ENCODE measurements at regions not wholly inside any gene's neighbourhood (a gene's known extent, or its start where the extent isn't known, plus 50 kb on each side); places are given as distances from the start of the nearest gene placed in this dataset.

DNA sequence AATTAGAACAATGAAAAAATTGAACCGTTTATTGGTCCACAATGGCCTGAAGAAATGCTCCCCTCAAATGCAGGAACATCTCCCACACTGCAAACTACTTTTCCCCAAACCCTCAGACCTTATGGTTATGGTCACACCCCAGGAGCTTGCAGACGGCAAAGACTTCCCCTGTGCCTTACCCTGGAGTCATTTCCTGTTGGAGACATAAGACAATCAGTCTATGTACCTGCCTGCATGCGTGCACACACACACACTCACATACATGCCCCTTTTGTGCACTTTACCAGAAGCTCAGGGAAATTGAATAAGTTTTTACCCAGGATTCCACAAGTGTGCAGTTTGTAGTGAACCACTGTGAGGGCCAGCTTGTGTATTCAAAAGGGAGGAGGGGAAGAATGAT, 281.9 kb upstream of the CELF4 start:
- no peaks in the 10 kb centered on the region for H3K79me2 ChIP-seq (ENCODE audit: insufficient read depth, low read length)
- H3K9ac ChIP-seq (ENCODE audit: low read length), result no peak overlapping the region
- H4K20me1 ChIP-seq (ENCODE audit: insufficient read depth, low read length), result no peaks in the 10 kb centered on the region
- no peaks in the 10 kb centered on the region for H3K27me3 ChIP-seq (ENCODE audit: insufficient read depth, low read length)
- no peak overlapping the region for H3K4me2 ChIP-seq (ENCODE audit: low read length)
- H3K4me3 ChIP-seq (ENCODE audit: low read depth, low read length, poor library complexity, severe bottlenecking), result no peak overlapping the region
- TF ChIP-seq EZH2 (IDR thresholded peaks at IDR 0.05; ENCODE audit: borderline replicate concordance, low read length), result no peak
- TF ChIP-seq, protein P1, sequence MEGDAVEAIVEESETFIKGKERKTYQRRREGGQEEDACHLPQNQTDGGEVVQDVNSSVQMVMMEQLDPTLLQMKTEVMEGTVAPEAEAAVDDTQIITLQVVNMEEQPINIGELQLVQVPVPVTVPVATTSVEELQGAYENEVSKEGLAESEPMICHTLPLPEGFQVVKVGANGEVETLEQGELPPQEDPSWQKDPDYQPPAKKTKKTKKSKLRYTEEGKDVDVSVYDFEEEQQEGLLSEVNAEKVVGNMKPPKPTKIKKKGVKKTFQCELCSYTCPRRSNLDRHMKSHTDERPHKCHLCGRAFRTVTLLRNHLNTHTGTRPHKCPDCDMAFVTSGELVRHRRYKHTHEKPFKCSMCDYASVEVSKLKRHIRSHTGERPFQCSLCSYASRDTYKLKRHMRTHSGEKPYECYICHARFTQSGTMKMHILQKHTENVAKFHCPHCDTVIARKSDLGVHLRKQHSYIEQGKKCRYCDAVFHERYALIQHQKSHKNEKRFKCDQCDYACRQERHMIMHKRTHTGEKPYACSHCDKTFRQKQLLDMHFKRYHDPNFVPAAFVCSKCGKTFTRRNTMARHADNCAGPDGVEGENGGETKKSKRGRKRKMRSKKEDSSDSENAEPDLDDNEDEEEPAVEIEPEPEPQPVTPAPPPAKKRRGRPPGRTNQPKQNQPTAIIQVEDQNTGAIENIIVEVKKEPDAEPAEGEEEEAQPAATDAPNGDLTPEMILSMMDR (IDR thresholded peaks at IDR 0.05; ENCODE audit: low read length), result no peak
- H3K9me2 ChIP-seq (ENCODE audit: low read depth, low read length), result no peaks in the 10 kb centered on the region
- no peaks in the 10 kb centered on the region for H3K9me3 ChIP-seq (ENCODE audit: low read length)
- no peak overlapping the region for H3K27ac ChIP-seq (ENCODE audit: low read depth, low read length, poor library complexity, severe bottlenecking)
- H3F3A ChIP-seq (ENCODE audit: insufficient read depth, low read length), result no peaks in the 10 kb centered on the region
- H2AFZ ChIP-seq (ENCODE audit: low read length), result no peak overlapping the region
- H3K4me1 ChIP-seq (ENCODE audit: insufficient read depth, low read length, severe bottlenecking), result no peaks in the 10 kb centered on the region
- H3K36me3 ChIP-seq (ENCODE audit: insufficient read depth, low read length), result no peaks in the 10 kb centered on the region

GRCh38 chr18:37846996-37847395, 281.4 kb upstream of the CELF4 start:
- no peaks in the 10 kb centered on the region for H3K79me2 ChIP-seq (ENCODE audit: insufficient read depth, low read length)
- no peaks in the 10 kb centered on the region for H3K36me3 ChIP-seq (ENCODE audit: insufficient read depth, low read length)
- no peak for TF ChIP-seq EZH2 (IDR thresholded peaks at IDR 0.05; ENCODE audit: borderline replicate concordance, low read length)
- TF ChIP-seq, protein P1 (IDR thresholded peaks at IDR 0.05; ENCODE audit: low read length), result no peak

DNA sequence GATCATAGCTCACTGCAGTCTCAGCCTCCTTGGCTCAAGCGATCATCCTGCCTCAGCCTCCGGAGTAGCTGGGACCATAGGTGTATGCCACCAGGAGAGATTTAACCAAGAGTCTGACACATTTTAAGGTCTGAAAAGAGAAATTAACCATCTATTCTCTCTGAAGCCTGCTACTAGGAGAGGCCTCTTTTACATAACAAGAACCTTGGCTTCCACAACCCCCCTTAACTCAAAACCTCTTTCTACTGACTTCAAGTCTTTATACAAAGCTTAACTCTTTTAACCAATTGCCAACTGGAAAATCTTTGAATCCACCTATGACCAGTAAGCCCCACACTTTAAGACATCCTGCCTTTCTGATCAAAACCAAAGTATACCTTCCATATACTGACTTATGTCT, 279.9 kb upstream of the CELF4 start:
- no peak overlapping the region for H3K9ac ChIP-seq (ENCODE audit: low read length)
- no peaks in the 10 kb centered on the region for H3K4me1 ChIP-seq (ENCODE audit: insufficient read depth, low read length, severe bottlenecking)
- no peak overlapping the region for H3K4me2 ChIP-seq (ENCODE audit: low read length)
- no peaks in the 10 kb centered on the region for H3K36me3 ChIP-seq (ENCODE audit: insufficient read depth, low read length)
- H2AFZ ChIP-seq (ENCODE audit: low read length), result no peak overlapping the region
- TF ChIP-seq, protein P1 (IDR thresholded peaks at IDR 0.05; ENCODE audit: low read length), result no peak
- no peak for TF ChIP-seq EZH2 (IDR thresholded peaks at IDR 0.05; ENCODE audit: borderline replicate concordance, low read length)
- no peaks in the 10 kb centered on the region for H3K9me3 ChIP-seq (ENCODE audit: low read length)
- no peak overlapping the region for H3K4me3 ChIP-seq (ENCODE audit: low read depth, low read length, poor library complexity, severe bottlenecking)
- H3K79me2 ChIP-seq (ENCODE audit: insufficient read depth, low read length), result no peaks in the 10 kb centered on the region
- H3F3A ChIP-seq (ENCODE audit: insufficient read depth, low read length), result no peaks in the 10 kb centered on the region
- no peaks in the 10 kb centered on the region for H3K27me3 ChIP-seq (ENCODE audit: insufficient read depth, low read length)
- H3K27ac ChIP-seq (ENCODE audit: low read depth, low read length, poor library complexity, severe bottlenecking), result no peak overlapping the region
- no peaks in the 10 kb centered on the region for H3K9me2 ChIP-seq (ENCODE audit: low read depth, low read length)
- no peaks in the 10 kb centered on the region for H4K20me1 ChIP-seq (ENCODE audit: insufficient read depth, low read length)

More at GRCh38 chr18:37846996-37847395, 281.4 kb upstream of the CELF4 start:
- Histone ChIP-seq H3K9me3 (ENCODE audit: low read length) (no peaks in the 10 kb centered on the region), H3K27me3 (ENCODE audit: insufficient read depth, low read length) (no peaks in the 10 kb centered on the region), H4K20me1 (ENCODE audit: insufficient read depth, low read length) (no peaks in the 10 kb centered on the region), H3K4me3 (ENCODE audit: low read depth, low read length, poor library complexity, severe bottlenecking) (no peak overlapping the region), H3K4me1 (ENCODE audit: insufficient read depth, low read length, severe bottlenecking) (no peaks in the 10 kb centered on the region), H3K27ac (ENCODE audit: low read depth, low read length, poor library complexity, severe bottlenecking) (no peak overlapping the region), H3F3A (ENCODE audit: insufficient read depth, low read length) (no peaks in the 10 kb centered on the region), H2AFZ (ENCODE audit: low read length) (no peak overlapping the region), H3K4me2 (ENCODE audit: low read length) (no peak overlapping the region), H3K9me2 (ENCODE audit: low read depth, low read length) (no peaks in the 10 kb centered on the region), H3K9ac (ENCODE audit: low read length) (no peak overlapping the region)
